ENCODE measurements at regions not wholly inside any gene's neighbourhood (a gene's known extent, or its start where the extent isn't known, plus 50 kb on each side); places are given as distances from the start of the nearest gene placed in this dataset.

DNA sequence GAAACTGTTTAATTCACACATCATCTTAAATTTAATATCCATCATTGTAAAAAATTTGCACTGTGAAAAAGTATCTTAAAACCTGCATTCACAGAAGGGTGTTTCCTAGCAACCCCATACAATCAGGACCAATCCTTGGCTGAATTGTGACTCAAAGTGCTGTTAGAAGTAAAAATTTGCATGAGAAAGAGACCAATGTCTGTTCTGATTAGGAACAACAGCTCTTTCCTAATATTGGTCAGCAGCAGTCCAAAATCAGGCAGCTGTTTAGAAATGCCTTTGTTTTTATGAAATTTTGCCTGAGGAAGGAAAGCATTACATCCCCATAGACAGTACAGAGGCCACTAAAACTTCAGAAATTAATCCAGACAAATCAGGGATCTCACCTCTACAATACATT, 987.0 kb downstream of the HACE1 start:
- no peak for DNase-seq

DNA sequence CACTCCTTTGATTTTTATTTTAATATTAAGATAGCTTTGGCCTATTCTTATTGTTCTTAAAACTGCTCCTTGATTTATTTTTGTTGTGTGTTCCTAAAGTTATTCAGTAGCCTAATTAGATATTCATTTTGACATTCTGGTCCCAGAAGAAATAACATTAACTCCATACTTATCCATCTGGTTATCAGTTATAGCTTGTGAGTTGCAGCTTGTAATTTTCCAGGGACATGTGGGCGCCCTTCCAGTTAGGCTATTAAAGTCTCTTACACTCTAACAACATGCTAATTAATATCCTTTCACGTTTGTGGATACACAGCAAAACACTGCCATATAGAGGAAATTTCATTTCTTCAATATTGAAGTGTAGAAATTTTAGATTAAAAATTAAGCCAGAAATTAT, 987.5 kb downstream of the HACE1 start:
- DNase-seq: no peak

DNA sequence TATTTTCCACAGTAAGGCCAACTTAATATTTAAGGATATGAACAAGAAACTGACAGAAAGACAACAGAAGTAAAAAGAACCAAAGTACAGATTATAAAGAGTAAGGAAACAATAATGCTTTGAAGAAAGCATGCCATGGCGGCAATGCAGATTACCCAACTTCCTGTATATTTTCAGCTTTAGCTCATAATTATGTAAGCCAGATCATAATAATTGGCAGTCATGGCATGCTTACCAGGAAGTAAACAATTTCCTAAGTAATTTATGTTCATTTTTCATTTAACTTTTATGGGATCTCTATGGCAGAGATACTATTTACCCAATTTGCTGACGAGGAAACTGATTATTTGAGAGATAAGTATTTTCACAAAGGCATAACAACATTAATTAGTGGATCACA, 988.7 kb downstream of the HACE1 start:
- DNase-seq: no peak

DNA sequence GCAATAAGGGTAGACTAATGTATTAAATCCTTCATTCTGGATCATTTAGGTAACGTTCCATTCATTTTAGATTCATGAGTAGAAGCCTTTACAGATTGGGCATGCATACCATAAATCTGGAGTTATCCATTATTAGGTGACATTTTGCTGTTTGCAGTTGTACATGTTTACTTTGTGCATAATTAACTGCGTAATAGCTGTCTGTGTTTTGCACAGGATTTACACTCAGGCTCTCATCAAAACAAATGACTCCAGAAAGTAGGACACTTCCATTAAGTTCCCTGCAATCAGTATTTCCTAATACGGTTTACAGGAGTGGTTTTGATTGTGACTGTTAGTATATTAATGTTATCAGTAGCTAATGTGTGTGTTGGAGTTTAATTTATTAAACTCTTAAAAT, 997.4 kb downstream of the HACE1 start:
- no peak for DNase-seq

DNA sequence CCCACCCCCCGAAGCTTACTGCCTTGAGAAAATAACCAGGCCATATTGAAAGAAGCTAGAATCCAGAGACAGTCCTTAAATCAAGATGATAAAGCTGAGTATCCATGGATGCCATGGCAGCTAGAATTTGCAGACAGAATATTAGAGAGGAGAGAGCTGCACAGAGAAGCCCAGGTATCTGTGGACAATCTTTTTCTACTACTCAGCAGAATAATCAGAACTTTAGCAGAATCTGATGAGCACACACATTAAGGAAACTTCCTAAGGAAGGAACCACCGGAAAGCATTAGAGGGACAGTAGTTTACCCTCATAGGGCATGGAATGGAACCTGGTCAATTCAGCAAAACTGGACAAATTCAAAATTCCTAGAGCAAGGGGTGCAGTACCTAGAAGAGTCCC, 1001.7 kb downstream of the HACE1 start:
- no peak for DNase-seq

DNA sequence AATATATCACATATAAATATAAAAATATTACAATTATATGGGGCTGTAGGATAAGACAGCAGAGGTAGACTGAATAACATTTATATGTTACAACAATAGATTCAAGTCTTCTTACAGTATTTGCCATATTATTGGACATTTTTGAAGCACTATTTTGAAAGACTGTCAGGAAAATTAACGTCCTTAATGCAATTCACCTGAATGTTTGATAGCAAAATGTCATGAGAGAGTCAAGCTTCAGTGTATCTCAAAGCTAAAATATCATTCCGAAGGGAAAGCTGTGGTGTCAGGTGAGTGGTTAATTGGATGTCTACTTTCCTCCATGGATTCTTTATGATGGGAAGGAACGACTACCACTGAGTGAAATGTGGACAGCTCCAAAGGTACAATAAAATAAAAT, 1004.0 kb downstream of the HACE1 start:
- no peak for DNase-seq

DNA sequence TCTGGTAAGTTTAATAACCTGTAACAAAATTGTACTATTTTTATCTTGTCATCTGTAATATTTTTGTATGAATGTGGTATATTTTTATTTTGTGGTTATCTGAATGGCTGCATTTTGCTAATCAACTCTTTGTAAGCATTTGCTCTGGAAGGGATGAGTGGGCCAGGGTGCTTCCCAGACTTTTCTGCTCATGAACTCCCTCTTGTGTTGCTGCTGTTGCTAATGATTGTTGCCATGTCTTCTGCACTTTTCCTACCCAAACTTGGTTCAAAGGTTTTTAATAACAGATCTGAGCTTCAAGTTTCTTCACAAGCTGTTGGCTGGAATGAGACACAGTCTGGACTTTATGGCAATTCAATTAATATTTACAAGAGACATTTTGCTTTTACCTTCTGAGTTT, 1005.7 kb downstream of the HACE1 start:
- peak in 1 of 2 experiments; percentile 4 for DNase-seq

DNA sequence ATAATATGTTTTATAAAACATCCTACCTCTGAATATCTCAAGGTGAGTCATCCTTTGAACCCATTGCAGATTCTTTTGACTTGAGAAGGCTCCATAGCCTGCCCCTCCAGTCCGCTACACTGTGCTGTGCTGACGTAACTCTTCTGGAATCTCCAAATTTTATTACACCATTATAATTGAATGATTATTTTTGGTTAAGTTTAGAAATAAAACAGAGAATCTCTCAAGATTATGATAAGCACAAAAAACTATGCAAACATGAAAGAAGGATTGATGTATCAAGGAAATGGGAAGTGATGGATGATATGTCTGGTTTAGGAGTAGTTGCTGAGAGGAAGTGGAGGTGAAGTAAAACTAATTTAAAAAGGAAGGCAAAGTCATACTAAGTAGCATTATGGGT, 1021.3 kb downstream of the HACE1 start:
- no peak for DNase-seq

DNA sequence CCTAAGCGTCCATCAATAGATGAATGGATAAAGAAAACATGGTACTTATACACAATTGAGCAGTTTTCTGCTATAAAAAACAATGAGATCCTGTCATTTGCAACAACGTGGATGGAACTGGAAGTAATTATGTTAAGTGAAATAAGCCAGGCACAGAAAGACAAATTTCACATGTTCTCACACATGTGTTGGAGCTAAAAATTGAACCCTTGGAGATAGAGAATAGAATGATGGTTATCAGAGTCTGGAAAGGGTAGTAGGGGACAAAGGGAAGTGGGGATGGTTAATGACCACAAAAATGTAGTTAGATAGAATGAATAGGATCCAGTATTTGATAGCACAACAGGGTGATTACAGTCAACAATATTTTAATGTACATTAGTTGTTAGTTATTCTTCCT, 1033.5 kb downstream of the HACE1 start:
- DNase-seq: no peak

DNA sequence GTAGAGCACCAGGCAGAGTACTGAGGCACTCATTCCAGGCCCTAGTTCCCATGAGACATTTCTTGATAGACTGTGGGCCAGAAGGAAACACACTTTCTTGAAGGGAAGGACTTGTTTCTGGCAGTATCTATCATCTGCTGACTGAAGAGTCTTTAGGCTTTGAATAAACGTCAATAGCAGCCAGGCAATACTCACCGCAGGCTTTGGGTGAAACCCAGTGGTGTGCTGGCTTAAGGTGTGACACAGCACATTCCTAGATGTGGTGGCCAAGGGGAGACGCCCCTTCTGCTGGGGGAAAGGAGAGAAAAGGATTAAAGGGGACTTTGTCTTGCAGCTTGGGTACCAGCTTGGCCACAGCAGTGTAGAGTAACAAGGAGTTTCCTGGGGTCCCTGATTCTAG, 1039.6 kb downstream of the HACE1 start:
- no peak for DNase-seq

DNA sequence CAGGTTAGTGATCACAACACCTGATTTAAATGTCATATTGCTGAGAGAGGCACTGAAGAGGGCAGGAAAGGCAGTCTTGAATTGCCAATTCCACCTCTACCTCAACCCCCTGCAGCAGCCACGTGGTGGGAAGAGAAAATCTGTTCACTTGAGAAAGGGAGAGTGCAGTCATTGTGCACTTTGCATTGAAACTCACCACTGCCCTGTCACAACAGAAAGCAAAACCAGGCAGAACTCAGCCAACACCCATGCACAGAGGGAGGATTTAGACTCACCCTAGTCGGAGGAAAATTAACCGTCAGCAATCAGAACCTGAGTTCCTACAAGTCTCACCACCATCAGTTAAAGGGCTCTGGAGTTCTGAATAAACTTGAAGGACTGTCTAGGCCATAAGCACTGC, 1040.2 kb downstream of the HACE1 start:
- no peak for DNase-seq

DNA sequence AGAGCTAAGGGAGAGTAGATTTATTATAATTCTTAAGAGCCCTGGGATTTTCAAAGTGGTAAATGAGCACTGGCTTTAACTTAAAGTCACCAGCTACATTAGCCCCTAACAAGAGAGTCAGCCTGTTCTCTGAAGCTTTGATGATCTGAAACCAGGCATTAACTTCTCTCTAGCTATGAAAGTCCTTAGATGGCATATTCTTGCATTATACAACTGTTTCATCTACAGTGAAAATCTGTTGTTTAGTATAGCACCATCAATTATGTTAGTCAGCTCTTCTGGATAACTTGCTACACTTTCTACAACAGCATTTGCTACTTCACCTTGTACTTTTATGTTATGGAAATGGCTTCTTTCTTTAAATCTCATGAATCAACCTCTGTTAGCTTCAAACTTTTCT, 1046.7 kb downstream of the HACE1 start:
- DNase-seq: no peak

DNA sequence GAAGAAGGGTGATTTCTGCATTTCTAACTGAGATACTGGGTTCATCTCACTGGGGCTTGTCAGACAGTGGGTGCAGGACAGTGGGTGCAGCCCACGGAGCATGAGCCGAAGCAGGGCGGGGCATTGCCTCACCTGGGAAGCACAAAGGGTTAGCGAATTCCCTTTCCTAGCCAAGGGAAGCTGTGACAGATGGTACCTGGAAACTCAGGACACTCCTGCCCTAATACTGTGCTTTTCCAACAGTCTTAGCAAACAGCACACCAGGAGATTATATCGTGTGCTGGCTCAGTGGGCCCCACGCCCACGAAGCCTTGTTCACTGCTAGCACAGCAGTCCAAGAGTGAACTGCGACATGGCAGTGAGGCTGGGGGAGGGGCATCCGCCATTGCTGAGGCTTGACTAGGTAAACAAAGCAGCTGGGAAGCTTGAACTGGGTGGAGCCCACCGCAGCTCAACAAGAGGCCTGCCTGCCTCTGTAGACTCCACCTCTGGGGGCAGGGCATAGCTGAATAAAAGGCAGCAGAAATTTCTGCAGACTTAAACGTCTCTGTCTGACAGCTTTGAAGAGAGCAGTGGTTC, 1057.7 kb downstream of the HACE1 start:
- peak in 1 of 2 experiments; percentile 4 for DNase-seq

DNA sequence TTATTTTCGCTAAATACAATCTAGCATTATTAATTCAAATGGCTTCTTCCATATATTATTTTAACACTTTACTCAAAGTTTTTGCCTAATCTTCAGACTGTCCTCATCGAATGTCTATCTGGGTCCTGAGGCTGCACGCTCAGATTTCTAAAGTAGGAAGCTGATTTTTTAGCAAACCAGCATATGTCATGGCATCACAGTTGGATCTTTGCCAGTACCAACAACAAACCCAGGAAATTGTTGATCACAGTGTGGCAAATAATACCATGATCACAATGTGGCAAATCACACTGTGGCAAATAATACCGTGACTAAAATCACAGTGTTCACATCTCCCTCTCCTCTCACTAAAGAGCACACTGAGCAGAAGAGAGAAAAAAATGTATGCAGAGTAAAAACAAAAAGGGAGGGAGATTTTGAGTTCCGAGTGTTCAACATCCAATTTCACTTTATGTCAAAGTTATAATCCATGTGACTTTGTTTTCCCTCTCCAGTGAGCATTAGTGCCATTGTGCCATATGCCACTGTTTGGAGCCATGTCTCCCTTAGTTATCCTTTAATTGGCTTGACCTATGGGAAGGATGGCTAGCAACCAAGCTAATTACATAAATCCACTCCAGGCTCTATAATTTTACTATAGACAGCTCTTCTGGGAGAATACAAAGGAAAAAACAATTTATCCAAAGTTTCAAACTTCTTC, 1059.6 kb downstream of the HACE1 start:
- no peak for DNase-seq

DNA sequence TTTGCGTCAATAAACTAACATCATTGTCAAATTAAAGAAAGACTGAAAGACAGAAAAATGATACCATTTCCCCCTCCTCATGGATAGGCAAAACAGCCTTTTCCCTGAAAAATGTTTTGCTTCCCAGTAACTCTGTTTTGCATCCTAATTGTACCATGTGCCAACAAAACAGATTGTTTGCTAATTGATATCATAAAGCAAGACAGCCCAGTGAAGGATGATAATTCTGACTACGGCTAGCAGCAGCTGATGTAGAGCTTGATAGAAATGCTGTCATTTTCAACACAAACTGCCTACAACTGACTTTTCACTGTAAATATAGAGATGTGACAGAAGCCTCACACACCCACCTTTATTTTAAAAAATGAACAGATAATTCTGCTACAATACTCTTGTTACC, 1061.6 kb downstream of the HACE1 start:
- peak in 1 of 2 experiments; percentile 23 for DNase-seq

DNA sequence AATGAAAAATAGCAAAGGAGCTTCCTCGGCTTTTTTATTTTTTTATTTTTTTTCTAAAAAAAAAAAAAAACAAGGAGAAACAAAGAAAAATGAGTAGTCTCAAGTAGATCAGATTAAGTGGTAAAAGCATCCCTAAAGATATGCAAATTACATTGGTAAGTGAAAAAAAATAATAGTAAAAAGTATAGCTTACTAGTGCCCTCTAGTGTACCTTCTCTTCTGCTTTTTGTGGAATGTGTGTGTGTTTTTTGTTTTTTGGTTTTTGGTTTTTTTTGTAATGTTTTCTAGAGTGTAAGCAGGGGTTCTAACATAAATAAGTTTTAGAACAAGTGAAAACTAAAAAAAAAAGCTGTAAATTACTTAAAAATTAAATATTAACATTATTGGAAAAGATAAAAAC, 1062.0 kb downstream of the HACE1 start:
- DNase-seq: peak in 1 of 2 experiments; percentile 59

DNA sequence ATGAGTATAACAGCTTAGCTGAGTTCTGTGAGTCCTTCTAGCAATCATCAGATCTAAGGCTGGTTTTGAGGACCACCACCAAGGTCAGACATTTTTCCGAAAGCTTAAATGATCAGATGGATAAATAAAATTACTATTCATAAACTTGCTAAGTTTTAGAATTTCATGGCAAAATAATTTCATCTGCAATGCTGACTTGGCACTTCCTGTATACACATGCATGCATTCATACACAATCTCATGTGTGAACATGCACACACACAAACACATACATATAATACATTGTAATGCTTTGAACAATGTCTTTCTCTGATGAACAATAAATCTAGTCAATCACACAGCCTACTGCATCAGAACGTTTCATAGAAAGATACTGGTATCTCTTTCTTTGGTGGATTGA, 1068.3 kb downstream of the HACE1 start:
- no peak for DNase-seq

DNA sequence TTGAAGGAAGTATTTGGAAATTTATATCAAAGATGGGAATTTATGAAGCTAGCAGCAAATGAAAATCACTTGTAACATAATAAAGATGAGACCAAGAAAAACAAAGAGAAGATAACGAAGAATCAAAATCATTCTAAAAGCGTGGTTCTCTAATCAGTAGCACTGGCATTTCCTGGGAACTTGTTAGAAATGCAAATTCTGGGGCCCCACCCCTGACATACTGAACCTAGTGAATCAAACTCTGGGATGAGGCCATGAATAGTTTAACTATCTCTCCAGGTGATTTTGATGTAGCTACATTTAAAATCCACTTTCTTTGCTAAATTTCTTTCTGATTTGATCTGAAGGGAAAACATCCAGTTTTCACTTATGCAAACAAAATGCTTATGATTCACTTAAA, 1075.6 kb downstream of the HACE1 start:
- DNase-seq: peak in 1 of 2 experiments; percentile 30

DNA sequence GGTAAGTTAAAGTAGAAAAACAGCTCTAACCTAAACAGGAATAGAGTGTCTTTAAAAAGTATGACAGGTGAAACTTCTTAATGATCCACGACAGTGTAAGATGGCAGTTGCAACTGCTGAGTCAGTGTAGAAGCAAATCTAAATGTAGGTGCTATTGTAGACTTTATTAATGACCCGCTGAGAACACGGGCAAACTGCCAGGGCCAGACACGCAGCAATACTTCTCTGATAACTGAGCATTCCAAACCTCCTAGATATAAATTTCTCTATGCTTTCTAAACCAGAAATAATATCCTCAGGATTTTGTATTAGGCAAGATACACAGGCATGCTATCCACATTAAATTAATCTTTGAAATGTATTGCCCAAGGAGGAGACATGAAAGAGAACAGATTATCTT, 1076.4 kb downstream of the HACE1 start:
- DNase-seq: peak in 1 of 2 experiments; percentile 48

DNA sequence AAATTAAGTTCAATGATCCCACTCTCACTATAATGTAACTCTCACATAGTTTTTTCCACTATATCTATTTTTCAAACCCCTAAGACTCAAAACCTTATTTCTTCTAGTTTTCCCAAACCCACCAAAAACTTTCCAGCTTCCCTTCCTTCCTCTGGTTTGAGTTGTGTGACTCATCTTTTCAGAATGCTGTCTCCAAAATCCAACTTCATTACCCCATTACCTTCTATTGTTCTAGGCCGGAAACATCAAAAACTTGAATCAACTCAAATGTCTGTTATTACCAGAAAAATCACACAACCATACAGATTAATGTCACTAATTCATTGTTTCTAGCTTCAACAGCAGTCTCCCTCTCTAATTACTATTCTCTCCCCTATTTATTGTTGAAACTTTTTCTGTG, 1090.3 kb downstream of the HACE1 start:
- no peak for DNase-seq

DNA sequence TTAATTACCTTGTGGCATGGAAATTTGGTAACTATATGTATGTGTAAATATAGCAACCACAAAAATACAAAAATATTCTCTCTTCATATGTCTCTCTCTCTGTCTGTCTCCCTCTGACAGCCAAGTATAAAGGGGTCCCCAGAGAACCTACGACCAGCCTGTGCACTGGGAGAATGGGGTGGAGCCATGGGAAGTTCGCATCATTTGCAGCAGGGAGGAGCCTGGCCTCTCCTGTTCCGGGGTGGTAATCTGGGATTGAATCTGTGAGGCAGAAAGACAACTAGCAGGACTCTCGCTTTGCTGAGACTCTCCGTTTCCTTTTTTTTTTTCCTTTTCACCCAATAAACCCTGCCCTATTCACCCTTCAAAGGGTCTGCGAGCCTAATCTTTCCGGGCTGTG, 1109.1 kb downstream of the HACE1 start:
- no peak for DNase-seq

DNA sequence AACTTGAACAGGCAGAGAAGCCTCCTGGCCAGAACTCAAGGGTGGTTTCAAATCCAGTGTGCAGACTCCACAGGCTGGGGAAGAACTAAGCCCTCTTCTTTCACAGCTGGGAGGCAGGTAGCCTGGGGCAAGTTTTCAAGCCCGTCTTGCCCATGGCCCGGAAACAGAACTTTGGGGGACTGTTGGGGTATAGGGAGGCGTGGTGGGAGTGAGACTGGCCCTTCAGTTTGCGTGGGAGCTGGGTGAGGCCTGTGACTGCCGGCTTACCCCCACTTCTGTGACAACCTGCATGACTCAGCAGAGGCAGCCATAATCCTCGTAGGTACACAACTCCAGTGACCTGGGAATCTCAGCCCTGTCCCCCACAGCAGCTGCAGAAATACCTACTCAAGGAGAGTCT, 1125.7 kb downstream of the HACE1 start:
- no peak for DNase-seq

DNA sequence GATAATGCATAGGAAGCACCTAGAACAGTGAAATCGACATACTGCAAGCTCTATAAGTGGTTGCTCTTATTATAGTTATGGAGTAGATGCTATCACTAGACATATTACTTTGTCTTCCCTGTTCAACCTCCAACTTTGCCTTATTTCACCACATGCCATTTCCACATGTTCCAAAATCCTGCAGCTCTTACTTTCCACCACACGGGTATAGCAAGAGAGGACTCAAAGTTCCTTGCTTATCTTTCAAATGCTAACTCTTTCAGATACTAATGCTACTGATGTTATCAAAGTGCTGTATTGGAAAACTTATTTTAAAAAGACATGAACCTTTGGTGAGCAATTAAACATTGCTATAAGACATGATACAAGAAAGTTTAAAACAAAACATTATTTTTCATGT, 1130.1 kb downstream of the HACE1 start:
- no peak for DNase-seq

DNA sequence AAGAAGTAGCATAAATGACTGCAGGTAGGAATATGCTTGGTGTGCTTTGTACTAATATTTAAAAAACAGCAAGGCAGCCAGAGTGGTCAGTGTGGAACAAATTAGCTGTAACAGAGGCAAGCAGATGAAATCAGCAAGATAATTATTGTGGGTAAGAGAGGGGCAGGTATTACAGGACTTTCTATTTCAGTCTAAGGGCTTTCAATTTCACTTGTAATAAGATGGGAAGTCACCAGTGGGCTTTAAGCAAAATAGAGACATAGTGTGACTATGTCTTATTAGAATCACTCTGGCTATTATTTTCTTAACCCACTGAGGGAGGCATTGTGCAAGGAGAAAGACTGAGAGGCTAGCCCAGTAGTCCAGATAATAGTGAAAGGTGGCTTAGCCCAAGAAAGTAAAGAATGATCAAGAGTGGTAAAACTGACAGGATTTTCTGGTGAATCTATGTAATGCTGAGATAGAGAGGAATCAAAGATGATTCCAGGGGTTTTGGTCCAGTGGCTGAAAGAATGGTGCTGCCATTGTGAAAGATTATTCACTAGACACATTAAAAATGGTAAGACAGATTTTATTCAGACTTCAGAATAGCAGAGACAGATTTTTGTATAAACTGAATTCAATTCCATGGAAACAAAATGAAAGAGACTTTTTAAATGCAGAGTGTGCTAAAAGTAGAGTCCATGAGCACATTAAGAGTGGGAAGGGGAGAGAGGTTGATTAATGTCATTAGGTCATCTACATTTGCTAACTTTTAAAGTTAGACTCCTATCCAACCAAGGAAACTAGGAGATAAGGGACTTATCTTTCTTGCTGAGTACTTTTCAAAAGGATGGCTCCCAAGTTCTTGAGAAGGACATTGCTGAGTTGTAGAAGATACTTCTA, 1136.0 kb downstream of the HACE1 start:
- no peak for DNase-seq
